ENCODE measurements at regions not wholly inside any gene's neighbourhood (a gene's known extent, or its start where the extent isn't known, plus 50 kb on each side); places are given as distances from the start of the nearest gene placed in this dataset.

DNA sequence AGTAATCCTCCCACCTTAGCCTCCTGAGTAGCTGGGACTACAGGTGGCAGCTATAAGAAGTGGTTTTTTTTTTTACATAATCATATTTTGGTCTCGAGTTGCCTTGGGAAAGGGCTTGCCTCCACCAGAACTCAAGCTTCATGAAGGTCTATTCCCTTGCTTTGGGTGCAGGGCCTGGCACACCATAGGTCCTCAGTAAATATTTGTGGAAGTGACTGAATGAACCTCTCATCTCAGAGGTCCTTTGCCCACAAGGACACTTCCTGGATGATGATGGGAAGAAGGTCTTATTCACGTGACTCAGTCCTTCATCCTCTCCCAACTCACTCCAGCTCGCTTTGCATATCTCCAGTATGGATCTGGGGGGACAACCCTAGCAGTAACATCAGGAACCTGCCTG, 114.0 kb upstream of the MED13L start:
- POLR2A ChIA-PET, result no interaction called here
- Histone ChIP-seq H3K9me1 (replicated peaks; ENCODE audit: control insufficient read depth, extremely low read depth, insufficient read depth, low read length) (no peaks in the 10 kb centered on the region), H3K4me1 (ENCODE audit: control insufficient read depth, extremely low read depth, insufficient read depth, low read length) (peaks cover 10% of the 10 kb centered on the region), H3K4me3 (replicated peaks in 1 of 3; ENCODE audit: insufficient read depth in 1 of 3, low read depth in 1 of 3, low read length in 3 of 3) (no peak overlapping the region), H3K9ac (replicated peaks; ENCODE audit: extremely low read depth, insufficient read depth, low read length) (no peak overlapping the region), H3K36me3 (ENCODE audit: control insufficient read depth in 2 of 2, extremely low read depth in 1 of 2, insufficient read depth in 2 of 2, low read length in 2 of 2) (no peaks in the 10 kb centered on the region), H3K79me2 (ENCODE audit: control insufficient read depth, insufficient read depth, low read length) (no peaks in the 10 kb centered on the region), H3K27me3 (ENCODE audit: control insufficient read depth in 2 of 2, insufficient read depth in 2 of 2, low read length in 2 of 2) (no peaks in the 10 kb centered on the region), H3K9me3 (replicated peaks; ENCODE audit: control insufficient read depth, insufficient read depth, low read length) (no peaks in the 10 kb centered on the region), H3K4me2 (ENCODE audit: insufficient read depth, low read length) (no peak overlapping the region), H2AFZ (ENCODE audit: low read depth, low read length) (no peak overlapping the region), H4K20me1 (replicated peaks; ENCODE audit: control insufficient read depth, extremely low read depth, insufficient read depth, low read length) (no peaks in the 10 kb centered on the region), H3K27ac (ENCODE audit: insufficient read depth, low read depth, low read length) (no peak overlapping the region)
- dilution Hi-C loops (cut with MboI; ENCODE audit: extremely low pct_ligation_motif_present, low sequenced_read_pairs), result no loop called here
- TF ChIP-seq POLR2A (IDR thresholded peaks at IDR 0.05; ENCODE audit: low read depth, low read length), result no peak
- TF ChIP-seq EZH2 (IDR thresholded peaks at IDR 0.05; ENCODE audit: borderline replicate concordance, low read depth, low read length, severe bottlenecking), result no peak
- no peak for TF ChIP-seq POLR2AphosphoS5 (IDR thresholded peaks at IDR 0.05; ENCODE audit: insufficient read depth, low read depth, low read length)
- TF ChIP-seq, protein P1, sequence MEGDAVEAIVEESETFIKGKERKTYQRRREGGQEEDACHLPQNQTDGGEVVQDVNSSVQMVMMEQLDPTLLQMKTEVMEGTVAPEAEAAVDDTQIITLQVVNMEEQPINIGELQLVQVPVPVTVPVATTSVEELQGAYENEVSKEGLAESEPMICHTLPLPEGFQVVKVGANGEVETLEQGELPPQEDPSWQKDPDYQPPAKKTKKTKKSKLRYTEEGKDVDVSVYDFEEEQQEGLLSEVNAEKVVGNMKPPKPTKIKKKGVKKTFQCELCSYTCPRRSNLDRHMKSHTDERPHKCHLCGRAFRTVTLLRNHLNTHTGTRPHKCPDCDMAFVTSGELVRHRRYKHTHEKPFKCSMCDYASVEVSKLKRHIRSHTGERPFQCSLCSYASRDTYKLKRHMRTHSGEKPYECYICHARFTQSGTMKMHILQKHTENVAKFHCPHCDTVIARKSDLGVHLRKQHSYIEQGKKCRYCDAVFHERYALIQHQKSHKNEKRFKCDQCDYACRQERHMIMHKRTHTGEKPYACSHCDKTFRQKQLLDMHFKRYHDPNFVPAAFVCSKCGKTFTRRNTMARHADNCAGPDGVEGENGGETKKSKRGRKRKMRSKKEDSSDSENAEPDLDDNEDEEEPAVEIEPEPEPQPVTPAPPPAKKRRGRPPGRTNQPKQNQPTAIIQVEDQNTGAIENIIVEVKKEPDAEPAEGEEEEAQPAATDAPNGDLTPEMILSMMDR (IDR thresholded peaks at IDR 0.05; ENCODE audit: extremely low read depth in 1 of 2, insufficient read depth in 1 of 2, low read depth in 1 of 2, low read length in 2 of 2), result no peak
- no peak for TF ChIP-seq MYC (IDR thresholded peaks at IDR 0.05; ENCODE audit: low read depth, low read length)
- no peak for TF ChIP-seq JUN (IDR thresholded peaks at IDR 0.05; ENCODE audit: borderline replicate concordance, insufficient read depth, insufficient read length, low read depth)
- TF ChIP-seq, protein P2, sequence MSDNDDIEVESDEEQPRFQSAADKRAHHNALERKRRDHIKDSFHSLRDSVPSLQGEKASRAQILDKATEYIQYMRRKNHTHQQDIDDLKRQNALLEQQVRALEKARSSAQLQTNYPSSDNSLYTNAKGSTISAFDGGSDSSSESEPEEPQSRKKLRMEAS (IDR thresholded peaks at IDR 0.05; ENCODE audit: insufficient read depth, insufficient read length), result no peak
- no peak for TF ChIP-seq GATA2 (IDR thresholded peaks at IDR 0.05; ENCODE audit: insufficient read depth, insufficient read length, low read depth, low read length)
- no peak for TF ChIP-seq FOS (IDR thresholded peaks at IDR 0.05; ENCODE audit: borderline replicate concordance, insufficient read depth, low read length)
- DNase-seq (ENCODE audit: low read depth, low spot score) (no peak), FAIRE-seq (no peak)
- BruUV-seq (replicated peaks), result no TSS peak
- CTCF ChIA-PET, result no interaction called here
- intact Hi-C loops (cut with micrococcal nuclease), result no loop called here
